Astrocyte of the hippocampus (primary cell): ENCODE measurements at regions not wholly inside any gene's neighbourhood (a gene's known extent, or its start where the extent isn't known, plus 50 kb on each side); places are given as distances from the start of the nearest gene placed in this dataset.

Experiments
- DNase-seq: peaks from one replicate; pipeline ENCODE4 v3.0.0; 2011; ENCODE audit warnings: low read depth, low spot score

- no peak for DNase-seq
These were observed 607.3 kb downstream of the NCAM2 start for GRCh38 chr21:21605521-21605920.

GRCh38 chr21:21606041-21606440 lies 607.8 kb downstream of the NCAM2 start:
- no peak for DNase-seq

DNA sequence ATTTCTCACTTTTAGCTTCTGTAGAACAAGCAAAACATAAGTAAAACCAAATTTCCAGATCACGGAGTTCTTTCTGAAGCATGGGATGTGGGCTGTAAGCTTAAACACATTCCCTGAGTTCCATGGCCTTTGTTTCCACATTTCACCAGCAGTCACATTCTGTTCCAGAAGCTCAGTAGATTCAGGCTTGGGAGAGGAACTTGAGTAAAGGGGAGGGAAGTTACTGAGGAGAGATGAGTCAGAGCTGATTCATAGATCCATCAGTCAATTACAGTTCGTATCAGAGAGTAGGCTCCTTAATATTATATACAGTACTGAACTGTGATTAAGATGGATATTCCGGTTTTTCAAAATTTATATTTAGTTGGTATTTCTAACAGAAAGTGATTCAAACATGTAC lies 614.3 kb downstream of the NCAM2 start:
- peak; percentile 94 for DNase-seq

DNA sequence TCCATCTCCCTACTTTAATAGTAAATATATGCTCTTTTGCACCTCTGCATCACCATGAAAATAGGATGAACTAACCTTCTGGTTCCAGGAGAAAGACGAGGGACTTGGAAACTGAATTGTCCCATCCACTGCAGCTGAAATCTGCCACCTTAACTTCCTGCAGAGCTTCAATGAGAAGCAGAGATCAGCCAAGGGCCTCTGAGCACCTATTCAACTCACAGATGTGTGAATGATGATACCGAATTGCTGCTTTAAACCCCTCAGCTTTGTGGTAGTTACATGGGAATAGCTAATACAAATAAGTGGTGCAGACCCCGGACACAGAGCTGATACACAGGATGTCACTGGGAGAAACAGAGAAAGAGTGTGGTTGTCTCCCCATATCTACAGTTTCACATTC lies 616.8 kb downstream of the NCAM2 start:
- DNase-seq, result no peak

GRCh38 chr21:21622460-21623234 lies 624.4 kb downstream of the NCAM2 start:
- no peak for DNase-seq

DNA sequence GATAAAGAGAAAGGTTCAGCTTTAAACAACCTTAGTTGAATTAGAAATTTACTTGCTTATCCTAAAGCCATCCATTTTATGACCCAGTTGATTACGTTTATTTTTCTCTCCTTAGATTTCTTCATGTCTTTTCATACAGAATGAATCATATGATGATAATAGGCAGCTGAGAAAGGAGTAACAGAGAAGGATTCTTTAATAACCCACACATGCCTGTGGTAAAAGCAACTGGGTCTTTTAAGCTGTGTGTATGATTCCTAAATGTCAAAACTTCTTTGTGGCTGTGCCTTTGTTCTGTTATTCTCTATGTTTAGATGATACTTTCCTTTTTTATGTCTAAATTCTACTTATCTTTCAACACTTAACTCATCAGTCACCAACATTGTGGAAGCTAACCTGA lies 626.5 kb downstream of the NCAM2 start:
- peak; percentile 68 for DNase-seq

- DNase-seq, result peak; percentile 52
These were observed 633.8 kb downstream of the NCAM2 start for GRCh38 chr21:21631961-21632360.

- peak; percentile 7 for DNase-seq
These were observed 634.7 kb downstream of the NCAM2 start for GRCh38 chr21:21632926-21633325.

GRCh38 chr21:21661741-21662140 lies 663.5 kb downstream of the NCAM2 start:
- no peak for DNase-seq

GRCh38 chr21:21662776-21663175 lies 664.6 kb downstream of the NCAM2 start:
- no peak for DNase-seq

DNA sequence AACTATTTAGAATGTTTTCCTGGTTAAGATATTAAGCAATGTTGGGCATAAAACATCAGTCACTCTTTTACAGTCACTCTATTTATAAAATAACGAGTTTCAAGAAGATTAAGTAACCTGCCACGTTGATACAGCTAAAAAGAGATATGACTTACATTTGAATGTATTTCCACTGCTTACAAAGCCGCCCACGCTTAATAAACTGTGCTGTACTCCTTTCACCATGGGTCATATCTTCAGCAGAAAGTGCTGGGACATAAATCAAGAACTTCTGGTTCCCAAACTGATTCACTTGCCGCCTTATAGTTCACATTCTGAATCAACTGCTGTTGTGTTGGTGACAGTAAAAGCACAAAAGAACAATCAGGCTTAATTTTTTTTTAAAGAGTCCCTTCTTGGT lies 666.7 kb downstream of the NCAM2 start:
- no peak for DNase-seq

- no peak for DNase-seq
These were observed 668.5 kb downstream of the NCAM2 start for GRCh38 chr21:21666689-21667088.

DNA sequence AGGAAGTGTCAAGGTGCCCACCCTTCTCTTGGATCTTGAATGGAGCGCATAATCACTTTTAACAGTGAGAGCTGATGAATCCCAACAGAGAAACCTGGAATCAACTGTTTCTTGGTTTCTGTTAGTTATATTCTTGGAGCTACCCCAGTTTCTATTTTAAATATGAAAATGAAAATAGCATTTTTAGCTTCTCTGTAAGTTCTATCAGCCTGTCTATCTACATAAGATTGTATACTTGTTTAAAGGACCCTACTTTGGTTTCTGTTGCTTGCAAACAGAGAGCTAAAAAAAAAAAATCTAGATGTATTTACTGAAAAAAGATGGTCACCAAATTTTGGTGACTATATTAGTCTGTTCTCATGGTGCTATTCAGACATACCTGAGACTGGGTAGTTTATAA lies 670.0 kb downstream of the NCAM2 start:
- no peak for DNase-seq

GRCh38 chr21:21673959-21674358 lies 675.8 kb downstream of the NCAM2 start:
- DNase-seq, result no peak

DNA sequence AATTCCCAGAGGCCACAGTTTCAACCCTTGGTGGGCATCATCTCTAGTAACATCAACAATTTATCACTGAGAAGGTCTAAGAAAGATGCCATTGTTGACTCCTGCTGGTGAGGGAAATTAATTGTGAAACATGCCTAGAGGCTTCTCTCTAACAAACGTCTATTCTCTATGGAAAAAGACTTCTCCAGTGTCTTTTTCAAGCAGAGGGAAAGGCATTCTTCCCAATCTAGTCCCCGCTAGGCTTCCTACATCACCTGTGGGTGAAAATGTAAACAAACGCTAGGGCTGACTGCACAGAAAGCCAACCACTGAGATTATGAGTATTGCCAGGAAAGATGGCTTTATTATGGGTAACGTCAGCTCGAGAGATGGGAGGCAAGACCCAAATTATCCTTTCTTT lies 677.4 kb downstream of the NCAM2 start:
- DNase-seq, result no peak

DNA sequence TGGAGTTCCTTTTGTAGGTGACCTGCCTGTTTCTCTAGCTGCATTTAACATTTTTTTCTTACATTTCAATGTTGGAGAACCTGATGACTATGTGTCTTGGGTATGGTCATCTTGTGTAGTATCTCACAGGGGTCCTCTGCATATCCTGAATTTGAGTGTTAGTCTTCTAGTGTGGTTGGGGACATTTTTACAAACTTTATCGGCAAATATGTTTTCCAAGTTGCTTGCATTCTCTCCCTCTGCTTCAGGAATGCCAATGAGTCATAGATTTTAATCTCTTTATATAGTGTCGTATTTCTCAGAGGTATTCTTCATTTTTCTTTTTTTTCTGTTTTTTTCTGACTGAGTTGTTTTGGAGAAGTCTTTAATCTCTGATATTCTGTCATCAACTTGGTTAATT lies 684.0 kb downstream of the NCAM2 start:
- DNase-seq, result peak; percentile 65

DNA sequence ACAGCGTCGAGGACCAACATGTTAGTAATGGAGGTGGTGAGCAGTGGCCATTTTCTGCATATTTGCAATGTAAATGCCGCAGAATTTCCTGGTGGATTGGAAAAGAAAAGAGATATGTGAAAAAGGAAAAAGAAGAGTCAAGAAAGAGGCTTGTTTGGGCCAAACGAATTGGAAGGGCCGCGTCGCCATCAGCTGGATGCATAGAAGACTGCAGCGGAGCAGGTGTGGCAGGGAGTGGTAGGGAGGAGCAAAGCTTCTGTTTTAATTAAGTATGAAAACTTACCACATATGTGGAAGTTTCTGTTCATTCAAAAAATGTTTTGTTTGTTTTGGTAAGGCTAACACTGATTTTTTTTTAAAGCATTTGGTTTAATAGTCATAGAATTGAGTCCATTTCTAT lies 690.7 kb downstream of the NCAM2 start:
- DNase-seq, result peak; percentile 70

GRCh38 chr21:21690068-21690665 lies 692.0 kb downstream of the NCAM2 start:
- DNase-seq, result no peak

- DNase-seq, result peak; percentile 74
These were observed 714.7 kb downstream of the NCAM2 start for GRCh38 chr21:21712748-21713520.

DNA sequence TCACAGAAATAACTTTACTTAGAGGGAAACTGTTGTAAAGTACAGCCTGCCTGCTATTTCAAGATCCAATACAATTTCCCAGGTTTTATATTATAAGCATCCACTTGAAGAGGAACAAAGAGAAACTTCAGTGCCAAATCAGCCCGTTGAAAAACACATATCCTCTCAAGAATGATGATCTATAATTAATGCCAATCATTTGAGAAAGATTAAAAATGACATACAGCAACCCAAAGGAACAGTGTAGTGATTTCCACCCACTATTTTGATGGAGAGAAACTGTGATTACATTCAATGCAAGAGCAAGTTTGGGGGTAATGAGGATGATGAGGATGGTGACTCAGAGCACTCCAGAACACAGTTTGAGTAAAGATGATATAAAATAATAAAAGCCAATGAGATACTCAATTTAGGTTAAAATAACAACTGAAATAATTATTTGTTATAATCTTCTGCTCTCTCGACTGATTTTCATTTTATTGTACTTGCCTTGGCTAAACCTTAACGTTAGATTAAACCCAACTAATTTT lies 715.5 kb downstream of the NCAM2 start:
- peak; percentile 28 for DNase-seq

GRCh38 chr21:21714426-21714825 lies 716.2 kb downstream of the NCAM2 start:
- peak; percentile 84 for DNase-seq

- peak; percentile 91 for DNase-seq
These were observed 717.2 kb downstream of the NCAM2 start for GRCh38 chr21:21715266-21715969.
